Trophoblast cell (in vitro differentiated cells and primary cell): ENCODE measurements at regions not wholly inside any gene's neighbourhood (a gene's known extent, or its start where the extent isn't known, plus 50 kb on each side); places are given as distances from the start of the nearest gene placed in this dataset.

Experiments used
- DNase-seq, 2 donors: peaks; one replicate each; pipeline ENCODE4 v3.0.0-alpha.2; 2016
- H2AFZ ChIP-seq: 2 replicates; pipeline ENCODE4 v1.6.1; 2013; ENCODE audit warnings: low read length, moderate library complexity, mild to moderate bottlenecking; ENCODE audit not compliant: insufficient read depth, poor library complexity
- H2AK5ac ChIP-seq: 2 replicates; pipeline ENCODE4 v1.6.1; 2013; ENCODE audit warnings: mild to moderate bottlenecking, low read length
- H2BK120ac ChIP-seq: 2 replicates; pipeline ENCODE4 v1.6.1; 2013; ENCODE audit warnings: low read length, mild to moderate bottlenecking, moderate library complexity; ENCODE audit not compliant: insufficient read depth, poor library complexity
- H2BK12ac ChIP-seq: 2 replicates; pipeline ENCODE4 v1.6.1; 2013; ENCODE audit warnings: mild to moderate bottlenecking, low read length, moderate library complexity
- H2BK5ac ChIP-seq: 2 replicates; pipeline ENCODE4 v1.6.1; 2013; ENCODE audit warnings: low read length, low read depth, moderate library complexity, mild to moderate bottlenecking; ENCODE audit not compliant: poor library complexity
- H3K14ac ChIP-seq: 2 replicates; pipeline ENCODE4 v1.6.1; 2013; ENCODE audit warnings: mild to moderate bottlenecking, low read length
- H3K18ac ChIP-seq: 2 replicates; pipeline ENCODE4 v1.6.1; 2013; ENCODE audit warnings: mild to moderate bottlenecking, low read length
- H3K23ac ChIP-seq: 2 replicates; pipeline ENCODE4 v1.6.1; 2013; ENCODE audit warnings: low read length
- H3K27ac ChIP-seq: 2 replicates; pipeline ENCODE4 v1.5.1; 2013; ENCODE audit warnings: low read depth, mild to moderate bottlenecking, inconsistent platforms, low read length, moderate library complexity
- H3K27me3 ChIP-seq: 2 replicates; pipeline ENCODE4 v1.6.1; 2013; ENCODE audit warnings: inconsistent platforms, mild to moderate bottlenecking, low read length, moderate library complexity; ENCODE audit not compliant: insufficient read depth
- H3K36me3 ChIP-seq, 2 experiments: 1 replicate in 1 of 2; 2 replicates in 1 of 2; pipeline ENCODE4 v1.6.1; 2013; ENCODE audit warnings: low read length in 2 of 2, mild to moderate bottlenecking in 2 of 2, moderate library complexity in 1 of 2; ENCODE audit not compliant: insufficient read depth in 2 of 2, control insufficient read depth in 1 of 2
- H3K4ac ChIP-seq: 2 replicates; pipeline ENCODE4 v1.6.1; 2013; ENCODE audit warnings: low read depth, mild to moderate bottlenecking, low read length, moderate library complexity
- H3K4me1 ChIP-seq, 2 experiments: 1 replicate in 1 of 2; 2 replicates in 1 of 2; pipeline ENCODE4 v1.6.1; 2013; ENCODE audit warnings: low read length in 2 of 2, mild to moderate bottlenecking in 2 of 2, moderate library complexity in 1 of 2; ENCODE audit not compliant: insufficient read depth in 2 of 2, control insufficient read depth in 1 of 2
- H3K4me2 ChIP-seq: 2 replicates; pipeline ENCODE4 v1.6.1; 2013; ENCODE audit warnings: inconsistent platforms, mild to moderate bottlenecking, low read length, moderate library complexity
- H3K4me3 ChIP-seq: 2 replicates; pipeline ENCODE4 v1.5.1; 2013; ENCODE audit warnings: mild to moderate bottlenecking, low read depth, low read length, inconsistent platforms
- H3K79me1 ChIP-seq: one replicate; pipeline ENCODE4 v1.6.1; 2013; ENCODE audit warnings: low read length
- H3K79me2 ChIP-seq: 2 replicates; pipeline ENCODE4 v1.6.1; 2013; ENCODE audit warnings: low read length, mild to moderate bottlenecking; ENCODE audit not compliant: control insufficient read depth, insufficient read depth, poor library complexity
- H3K9ac ChIP-seq: 2 replicates; pipeline ENCODE4 v1.6.1; 2013; ENCODE audit warnings: mild to moderate bottlenecking, low read length
- H3K9me3 ChIP-seq: 2 replicates; pipeline ENCODE4 v1.6.1; 2013; ENCODE audit warnings: low read depth, mild to moderate bottlenecking, control low read depth, inconsistent platforms, low read length; ENCODE audit not compliant: insufficient read depth
- H4K12ac ChIP-seq: 2 replicates; pipeline ENCODE4 v1.6.1; 2013; ENCODE audit warnings: low read depth, mild to moderate bottlenecking, low read length, moderate library complexity
- H4K8ac ChIP-seq: 2 replicates; pipeline ENCODE4 v1.6.1; 2013; ENCODE audit warnings: low read depth, mild to moderate bottlenecking, low read length, moderate library complexity
- H4K91ac ChIP-seq: one replicate; pipeline ENCODE4 v1.6.1; 2013; ENCODE audit warnings: low read depth, mild to moderate bottlenecking, low read length, moderate library complexity
- WGBS: extraction: QIAGEN DNeasy Blood & Tissue Kit; methylation state at CpG from one replicate; pipeline ENCODE4 v1.1.7; 2013; ENCODE audit warnings: missing lambda C conversion rate; ENCODE audit not compliant: insufficient read length, insufficient coverage; ENCODE audit errors: extremely low coverage; 5-methylcytosine and 5-hydroxymethylcytosine counted together

- no CpG with 5 or more reads among the region's 16 CpGs for WGBS
- H4K12ac ChIP-seq, result no peak overlapping the region
- no peak overlapping the region for H3K9ac ChIP-seq
- no peak overlapping the region for H3K27ac ChIP-seq
- H4K8ac ChIP-seq, result no peak overlapping the region
- H4K91ac ChIP-seq, result no peak overlapping the region
- no peak overlapping the region for H2BK120ac ChIP-seq
- H3K4me2 ChIP-seq, result no peak overlapping the region
- no peaks in the 10 kb centered on the region for H3K36me3 ChIP-seq
- H2AK5ac ChIP-seq, result no peak overlapping the region
- no peaks in the 10 kb centered on the region for H3K27me3 ChIP-seq
- H3K23ac ChIP-seq, result no peak overlapping the region
- H3K4ac ChIP-seq, result no peak overlapping the region
- H3K18ac ChIP-seq, result no peak overlapping the region
- no peak overlapping the region for H2BK12ac ChIP-seq
- DNase-seq, result no peak
- H3K14ac ChIP-seq, result no peak overlapping the region
- H3K79me2 ChIP-seq, result no peaks in the 10 kb centered on the region
- no peaks in the 10 kb centered on the region for H3K4me1 ChIP-seq
- no peaks in the 10 kb centered on the region for H3K9me3 ChIP-seq
- no peak overlapping the region for H2BK5ac ChIP-seq
- no peak overlapping the region for H3K4me3 ChIP-seq
- no peak overlapping the region for H2AFZ ChIP-seq
- H3K79me1 ChIP-seq, result no peaks in the 10 kb centered on the region
Measured at GRCh38 chr1:244139655-244140054, 88.6 kb downstream of the ZBTB18 start.

GRCh38 chr1:244140420-244140819 lies 89.3 kb downstream of the ZBTB18 start:
- H2BK5ac ChIP-seq, result no peak overlapping the region
- no CpG with 5 or more reads among the region's 3 CpGs for WGBS
- no peaks in the 10 kb centered on the region for H3K36me3 ChIP-seq
- H3K4ac ChIP-seq, result no peak overlapping the region
- no peak overlapping the region for H2BK120ac ChIP-seq
- H4K8ac ChIP-seq, result no peak overlapping the region
- no peak overlapping the region for H2AFZ ChIP-seq
- no peaks in the 10 kb centered on the region for H3K79me1 ChIP-seq
- no peak overlapping the region for H4K12ac ChIP-seq
- no peak overlapping the region for H3K18ac ChIP-seq
- H3K27ac ChIP-seq, result no peak overlapping the region
- H3K4me1 ChIP-seq, result no peaks in the 10 kb centered on the region
- H3K23ac ChIP-seq, result no peak overlapping the region
- no peak overlapping the region for H3K4me2 ChIP-seq
- no peaks in the 10 kb centered on the region for H3K79me2 ChIP-seq
- no peak for DNase-seq
- no peaks in the 10 kb centered on the region for H3K9me3 ChIP-seq
- H3K4me3 ChIP-seq, result no peak overlapping the region
- H4K91ac ChIP-seq, result no peak overlapping the region
- H3K9ac ChIP-seq, result no peak overlapping the region
- no peak overlapping the region for H3K14ac ChIP-seq
- no peak overlapping the region for H2BK12ac ChIP-seq
- no peaks in the 10 kb centered on the region for H3K27me3 ChIP-seq
- H2AK5ac ChIP-seq, result no peak overlapping the region

- Histone ChIP-seq H3K79me2 (no peaks in the 10 kb centered on the region), H3K4me1 (no peaks in the 10 kb centered on the region), H4K91ac (no peak overlapping the region), H3K36me3 (no peaks in the 10 kb centered on the region), H3K18ac (no peak overlapping the region), H3K4me2 (no peak overlapping the region), H3K4ac (no peak overlapping the region), H4K8ac (no peak overlapping the region), H2BK120ac (no peak overlapping the region), H3K23ac (no peak overlapping the region), H2BK5ac (no peak overlapping the region), H2AK5ac (no peak overlapping the region), H3K4me3 (no peak overlapping the region), H3K27me3 (no peaks in the 10 kb centered on the region), H4K12ac (no peak overlapping the region), H3K27ac (no peak overlapping the region), H2AFZ (no peak overlapping the region), H3K79me1 (no peaks in the 10 kb centered on the region), H2BK12ac (no peak overlapping the region), H3K9me3 (peaks cover 1% of the 10 kb centered on the region), H3K9ac (no peak overlapping the region), H3K14ac (no peak overlapping the region)
- no CpG with 5 or more reads among the region's 2 CpGs for WGBS
- no peak for DNase-seq
Measured at GRCh38 chr1:244144053-244144452, 93.0 kb downstream of the ZBTB18 start.

DNA sequence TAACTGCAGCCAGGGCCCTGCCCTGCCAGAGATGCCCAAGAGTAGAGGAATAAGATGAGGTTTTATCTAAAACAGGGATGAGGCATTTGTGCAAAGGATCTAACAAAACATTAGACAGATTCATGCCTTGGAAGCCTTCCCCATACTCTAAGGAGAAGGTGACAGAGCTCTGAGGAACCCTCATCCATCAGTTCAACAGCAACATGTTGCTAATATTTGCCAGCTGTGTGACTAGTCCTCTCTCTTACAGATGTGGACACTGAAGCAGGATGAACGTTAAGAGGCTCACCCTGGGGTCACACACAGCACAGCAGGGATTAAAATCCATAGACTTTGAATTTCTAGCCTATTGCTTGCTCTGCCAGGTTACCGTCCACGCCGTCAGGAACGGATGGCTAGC lies 99.0 kb downstream of the ZBTB18 start:
- no peak for DNase-seq
- Histone ChIP-seq H2AFZ (no peak overlapping the region), H2AK5ac (no peak overlapping the region), H4K12ac (no peak overlapping the region), H2BK120ac (no peak overlapping the region), H3K4ac (no peak overlapping the region), H3K4me1 (peaks cover 2 to 8% of the 10 kb centered on the region in 2 experiments), H3K9me3 (peaks cover 1% of the 10 kb centered on the region), H3K14ac (no peak overlapping the region), H3K4me2 (no peak overlapping the region), H2BK12ac (no peak overlapping the region), H3K9ac (no peak overlapping the region), H3K27me3 (no peaks in the 10 kb centered on the region), H3K4me3 (no peak overlapping the region), H4K91ac (no peak overlapping the region), H3K23ac (no peak overlapping the region), H3K27ac (no peak overlapping the region), H3K79me2 (no peaks in the 10 kb centered on the region), H4K8ac (no peak overlapping the region), H2BK5ac (no peak overlapping the region), H3K36me3 (no peaks in the 10 kb centered on the region), H3K79me1 (no peaks in the 10 kb centered on the region), H3K18ac (no peak overlapping the region)
- no CpG with 5 or more reads among the region's 5 CpGs for WGBS
